ENCODE measurements at regions not wholly inside any gene's neighbourhood (a gene's known extent, or its start where the extent isn't known, plus 50 kb on each side); places are given as distances from the start of the nearest gene placed in this dataset.

DNA sequence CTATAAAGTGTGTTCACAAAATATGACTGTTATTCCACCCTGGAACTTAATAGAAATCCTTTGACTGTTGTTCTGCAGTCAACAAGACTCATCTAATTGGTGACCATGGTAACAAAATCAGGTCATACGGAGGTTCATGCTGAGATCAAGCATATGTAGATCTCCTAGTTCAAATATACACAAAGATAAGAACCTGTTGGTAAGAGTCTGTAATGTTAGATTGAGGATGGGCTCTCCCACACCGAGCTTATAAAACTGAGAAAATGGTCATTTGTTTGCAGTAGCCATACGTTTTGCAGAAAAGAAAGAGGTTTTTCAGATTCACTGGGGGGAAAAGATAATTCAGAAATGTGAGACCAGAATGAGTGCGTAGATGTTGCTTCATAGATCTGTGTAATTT, 468.1 kb downstream of the RPS6KC1 start:
- no peak for TF ChIP-seq POLR2A (IDR thresholded peaks at IDR 0.05)
- TF ChIP-seq, protein P1, sequence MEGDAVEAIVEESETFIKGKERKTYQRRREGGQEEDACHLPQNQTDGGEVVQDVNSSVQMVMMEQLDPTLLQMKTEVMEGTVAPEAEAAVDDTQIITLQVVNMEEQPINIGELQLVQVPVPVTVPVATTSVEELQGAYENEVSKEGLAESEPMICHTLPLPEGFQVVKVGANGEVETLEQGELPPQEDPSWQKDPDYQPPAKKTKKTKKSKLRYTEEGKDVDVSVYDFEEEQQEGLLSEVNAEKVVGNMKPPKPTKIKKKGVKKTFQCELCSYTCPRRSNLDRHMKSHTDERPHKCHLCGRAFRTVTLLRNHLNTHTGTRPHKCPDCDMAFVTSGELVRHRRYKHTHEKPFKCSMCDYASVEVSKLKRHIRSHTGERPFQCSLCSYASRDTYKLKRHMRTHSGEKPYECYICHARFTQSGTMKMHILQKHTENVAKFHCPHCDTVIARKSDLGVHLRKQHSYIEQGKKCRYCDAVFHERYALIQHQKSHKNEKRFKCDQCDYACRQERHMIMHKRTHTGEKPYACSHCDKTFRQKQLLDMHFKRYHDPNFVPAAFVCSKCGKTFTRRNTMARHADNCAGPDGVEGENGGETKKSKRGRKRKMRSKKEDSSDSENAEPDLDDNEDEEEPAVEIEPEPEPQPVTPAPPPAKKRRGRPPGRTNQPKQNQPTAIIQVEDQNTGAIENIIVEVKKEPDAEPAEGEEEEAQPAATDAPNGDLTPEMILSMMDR (IDR thresholded peaks at IDR 0.05), result no peak
- 51 to 54% methylated on average over 4 of the region's 4 CpGs for WGBS, 2 donors
- H3K4me3 ChIP-seq (ENCODE audit: low read depth, poor library complexity, severe bottlenecking), result no peak overlapping the region
- DNase-seq (ENCODE audit: low spot score in 2 of 2), result no peak
- intact Hi-C loops (cut with DNase I; ENCODE audit: low total_unique reads), result no loop called here

DNA sequence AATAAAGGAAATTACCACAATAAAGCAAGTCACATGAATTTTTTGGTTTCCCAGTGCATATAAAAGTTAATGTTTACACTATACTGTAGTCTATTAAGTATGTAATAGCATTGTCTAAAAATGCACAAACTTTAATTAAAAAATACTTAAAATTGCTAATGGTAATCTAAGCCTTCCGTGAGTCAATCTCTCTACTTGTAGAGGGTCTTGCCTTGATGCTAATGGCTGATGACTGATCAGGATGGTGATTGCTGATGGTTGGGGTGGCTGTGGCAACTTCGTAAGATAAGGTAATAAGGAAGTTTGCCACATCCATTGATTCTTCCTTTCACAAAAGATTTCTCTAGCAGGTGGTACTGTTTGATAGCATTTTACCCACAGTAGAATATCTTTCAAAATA, 466.6 kb upstream of the PROX1 start:
- DNase-seq (ENCODE audit: low spot score in 2 of 2), result no peak
- intact Hi-C loops (cut with DNase I; ENCODE audit: low total_unique reads), result no loop called here
- 80 to 94% methylated on average over 2 of the region's 2 CpGs for WGBS, 2 donors
- no peak overlapping the region for H3K4me3 ChIP-seq (ENCODE audit: low read depth, poor library complexity, severe bottlenecking)
- TF ChIP-seq, protein P1 (IDR thresholded peaks at IDR 0.05), result no peak
- no peak for TF ChIP-seq POLR2A (IDR thresholded peaks at IDR 0.05)

DNA sequence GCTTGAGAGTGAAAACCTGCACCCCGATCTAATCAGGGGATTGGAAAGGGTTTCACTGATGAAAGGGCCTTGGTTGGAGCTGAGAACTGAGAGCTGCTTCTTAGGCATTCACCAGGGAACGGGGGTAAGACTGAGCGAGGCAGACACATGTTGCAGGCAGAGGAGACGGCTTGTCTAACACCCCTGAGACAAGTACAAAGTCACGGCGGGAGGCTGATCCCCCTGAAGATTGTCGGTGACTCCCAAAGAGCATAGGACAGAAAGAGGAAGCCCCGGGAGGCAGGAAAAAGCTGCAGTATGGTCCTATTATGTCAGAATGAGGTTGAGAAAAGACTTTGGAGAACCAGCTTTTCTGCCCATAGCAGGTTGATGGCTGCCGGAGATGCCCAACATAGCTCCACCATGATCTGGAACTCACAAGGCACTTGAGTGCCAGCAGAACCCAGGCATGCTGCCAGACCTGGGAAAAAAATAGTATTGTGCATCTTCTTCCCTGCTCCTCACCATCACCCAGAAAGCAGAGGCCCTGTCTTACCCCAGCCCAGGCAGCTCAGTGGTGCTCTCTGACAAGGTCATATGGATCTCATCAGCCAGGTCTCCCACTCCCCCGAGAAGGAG, 463.9 kb upstream of the PROX1 start:
- DNase-seq (ENCODE audit: low spot score in 2 of 2), result no peak
- TF ChIP-seq, protein P1 (IDR thresholded peaks at IDR 0.05), result no peak
- TF ChIP-seq POLR2A (IDR thresholded peaks at IDR 0.05), result no peak
- no peak overlapping the region for H3K4me3 ChIP-seq (ENCODE audit: low read depth, poor library complexity, severe bottlenecking)
- WGBS, 2 donors, result 63 to 70% methylated on average over 10 of the region's 10 CpGs
- intact Hi-C loops (cut with DNase I; ENCODE audit: low total_unique reads), result no loop called here

DNA sequence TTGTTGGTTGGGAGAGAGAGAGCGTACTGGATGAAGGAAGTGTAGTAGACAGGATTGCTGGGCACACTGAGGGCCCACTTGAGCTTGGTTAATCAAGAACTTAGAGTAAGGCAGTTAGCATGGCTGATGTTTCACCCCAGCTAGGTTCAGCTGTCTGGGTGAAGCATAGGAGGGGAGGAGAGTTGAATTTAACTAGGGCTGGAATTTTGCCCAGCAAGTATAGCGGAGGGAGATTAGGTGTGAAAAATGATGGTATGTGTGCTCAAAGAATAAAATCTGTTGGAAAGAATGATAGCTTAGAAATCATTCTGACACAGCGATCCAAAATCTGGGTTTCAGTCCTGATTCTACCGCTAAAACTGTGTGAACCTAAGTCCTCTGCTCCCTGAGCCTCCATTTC, 461.5 kb upstream of the PROX1 start:
- intact Hi-C loops (cut with DNase I; ENCODE audit: low total_unique reads), result no loop called here
- no peak for DNase-seq (ENCODE audit: low spot score in 2 of 2)
- H3K4me3 ChIP-seq (ENCODE audit: low read depth, poor library complexity, severe bottlenecking), result no peak overlapping the region
- WGBS, 2 donors, result 80 to 84% methylated on average over 4 of the region's 4 CpGs
- no peak for TF ChIP-seq POLR2A (IDR thresholded peaks at IDR 0.05)
- TF ChIP-seq, protein P1 (IDR thresholded peaks at IDR 0.05), result no peak

DNA sequence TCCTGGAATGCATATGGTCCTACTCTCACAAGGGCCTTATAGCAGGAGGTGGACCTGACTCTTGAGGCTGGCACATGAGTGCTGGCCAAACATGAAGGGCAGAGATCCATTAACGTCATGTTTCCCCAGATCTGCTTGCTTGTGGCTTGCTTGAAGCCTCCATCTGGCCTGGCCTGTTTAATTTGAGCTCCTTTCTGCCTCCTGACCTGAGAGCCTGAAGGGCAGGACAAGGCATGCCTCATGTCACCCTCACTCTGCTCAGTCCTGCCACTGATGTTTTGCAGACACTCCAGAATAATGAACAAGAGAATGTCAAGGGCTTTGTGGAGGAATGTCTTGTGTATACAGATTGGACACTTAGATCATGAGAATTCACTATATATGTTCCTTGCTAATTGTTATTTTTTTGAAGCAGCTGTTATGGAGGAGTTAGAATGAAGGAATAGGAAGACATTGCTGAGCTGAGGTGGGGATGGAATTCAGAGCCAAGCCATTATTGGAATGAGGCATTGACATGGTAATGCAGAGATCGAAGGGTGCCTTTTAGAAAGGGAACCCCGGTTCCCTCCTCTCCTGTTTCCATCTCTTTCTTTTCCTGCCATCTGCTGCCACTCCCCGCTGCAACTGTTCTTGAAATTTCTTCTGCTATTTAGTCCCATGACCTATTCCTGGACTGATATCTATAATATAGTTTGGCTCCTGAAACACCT, 457.0 kb upstream of the PROX1 start:
- intact Hi-C loops (cut with DNase I; ENCODE audit: low total_unique reads), result no loop called here
- 77 to 81% methylated on average over 4 of the region's 4 CpGs for WGBS, 2 donors
- no peak for DNase-seq (ENCODE audit: low spot score in 2 of 2)
- no peak overlapping the region for H3K4me3 ChIP-seq (ENCODE audit: low read depth, poor library complexity, severe bottlenecking)
- TF ChIP-seq, protein P1 (IDR thresholded peaks at IDR 0.05), result no peak
- no peak for TF ChIP-seq POLR2A (IDR thresholded peaks at IDR 0.05)

Data from lower leg skin (tissue), 4 donors.